A673 (cell line): ENCODE measurements at regions not wholly inside any gene's neighbourhood (a gene's known extent, or its start where the extent isn't known, plus 50 kb on each side); places are given as distances from the start of the nearest gene placed in this dataset.

Source experiments
- EZH2 ChIP-seq: fragments of 200-600 bp; sonication (generic); IDR thresholded peaks from 2 replicates; pipeline ENCODE4 v1.6.1; 2017; ENCODE audit warnings: borderline replicate concordance, low read depth, mild to moderate bottlenecking, mixed read lengths, antibody characterized with exemption, low read length; ENCODE audit not compliant: poor library complexity, severe bottlenecking
- TF ChIP-seq, protein P1 (sequence below): fragments of 300-800, 200-600 bp; sonication (generic); conservative IDR thresholded peaks from 2 replicates; pipeline ENCODE4 v1.5.1; 2017; ENCODE audit warnings: low read depth, mild to moderate bottlenecking, antibody characterized with exemption, low read length, moderate library complexity, mixed read lengths

DNA sequence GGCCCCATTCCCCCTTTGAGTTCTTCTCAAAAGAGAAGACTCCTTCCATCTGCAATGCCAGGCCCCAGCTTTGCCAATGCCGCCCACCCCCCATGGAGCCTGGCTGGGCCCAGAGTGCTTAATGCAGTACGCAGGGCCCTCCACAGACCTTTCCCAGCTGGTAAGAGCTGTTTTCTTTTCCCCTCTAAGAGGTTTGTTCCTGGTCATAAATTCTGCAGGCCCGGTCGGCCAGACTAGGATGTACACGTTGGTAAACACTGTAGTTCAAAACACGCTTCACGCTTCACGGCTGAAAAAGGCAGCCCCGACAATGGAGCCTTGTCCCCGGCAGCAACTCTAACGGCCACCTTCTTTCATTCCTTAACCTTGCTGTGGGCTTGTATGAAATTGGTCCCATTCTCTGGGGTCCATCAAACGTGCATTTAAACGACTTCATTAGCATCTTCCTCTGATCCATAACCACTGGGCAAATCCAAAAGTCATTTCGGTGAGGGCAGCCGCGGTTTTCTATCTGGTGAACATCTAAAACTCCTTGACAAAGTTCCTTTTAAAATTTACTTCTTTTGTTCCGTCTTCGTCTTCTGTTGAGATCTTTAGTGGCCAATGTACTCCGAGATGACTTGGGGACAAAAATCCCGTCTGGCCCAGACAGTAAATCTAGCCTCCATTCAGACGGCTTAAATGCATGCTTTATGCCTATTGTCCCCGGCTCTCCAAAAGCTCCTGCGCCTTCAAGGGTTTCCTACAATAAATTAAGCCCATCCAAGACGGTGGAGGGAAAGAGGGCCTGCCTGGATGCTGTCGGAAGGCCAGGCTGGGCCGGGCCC, 60.0 kb upstream of the MYEOV start:
- TF ChIP-seq, protein P1, sequence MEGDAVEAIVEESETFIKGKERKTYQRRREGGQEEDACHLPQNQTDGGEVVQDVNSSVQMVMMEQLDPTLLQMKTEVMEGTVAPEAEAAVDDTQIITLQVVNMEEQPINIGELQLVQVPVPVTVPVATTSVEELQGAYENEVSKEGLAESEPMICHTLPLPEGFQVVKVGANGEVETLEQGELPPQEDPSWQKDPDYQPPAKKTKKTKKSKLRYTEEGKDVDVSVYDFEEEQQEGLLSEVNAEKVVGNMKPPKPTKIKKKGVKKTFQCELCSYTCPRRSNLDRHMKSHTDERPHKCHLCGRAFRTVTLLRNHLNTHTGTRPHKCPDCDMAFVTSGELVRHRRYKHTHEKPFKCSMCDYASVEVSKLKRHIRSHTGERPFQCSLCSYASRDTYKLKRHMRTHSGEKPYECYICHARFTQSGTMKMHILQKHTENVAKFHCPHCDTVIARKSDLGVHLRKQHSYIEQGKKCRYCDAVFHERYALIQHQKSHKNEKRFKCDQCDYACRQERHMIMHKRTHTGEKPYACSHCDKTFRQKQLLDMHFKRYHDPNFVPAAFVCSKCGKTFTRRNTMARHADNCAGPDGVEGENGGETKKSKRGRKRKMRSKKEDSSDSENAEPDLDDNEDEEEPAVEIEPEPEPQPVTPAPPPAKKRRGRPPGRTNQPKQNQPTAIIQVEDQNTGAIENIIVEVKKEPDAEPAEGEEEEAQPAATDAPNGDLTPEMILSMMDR: no peak
- TF ChIP-seq EZH2: no peak
